GM21576 (cell line): ENCODE measurements at regions not wholly inside any gene's neighbourhood (a gene's known extent, or its start where the extent isn't known, plus 50 kb on each side); places are given as distances from the start of the nearest gene placed in this dataset.
"Not testable (repeated sequence)": the region's sequence is repeated elsewhere in the genome, so short reads cannot be mapped to it uniquely, and the experiment has no call there.

Source experiments
- ATAC-seq: cut with Tn5 transposase; IDR thresholded peaks from one replicate; pipeline ENCODE4 v1.9.1; 2021; ENCODE audit warnings: mild to moderate bottlenecking, moderate library complexity; ENCODE audit not compliant: unreplicated experiment

DNA sequence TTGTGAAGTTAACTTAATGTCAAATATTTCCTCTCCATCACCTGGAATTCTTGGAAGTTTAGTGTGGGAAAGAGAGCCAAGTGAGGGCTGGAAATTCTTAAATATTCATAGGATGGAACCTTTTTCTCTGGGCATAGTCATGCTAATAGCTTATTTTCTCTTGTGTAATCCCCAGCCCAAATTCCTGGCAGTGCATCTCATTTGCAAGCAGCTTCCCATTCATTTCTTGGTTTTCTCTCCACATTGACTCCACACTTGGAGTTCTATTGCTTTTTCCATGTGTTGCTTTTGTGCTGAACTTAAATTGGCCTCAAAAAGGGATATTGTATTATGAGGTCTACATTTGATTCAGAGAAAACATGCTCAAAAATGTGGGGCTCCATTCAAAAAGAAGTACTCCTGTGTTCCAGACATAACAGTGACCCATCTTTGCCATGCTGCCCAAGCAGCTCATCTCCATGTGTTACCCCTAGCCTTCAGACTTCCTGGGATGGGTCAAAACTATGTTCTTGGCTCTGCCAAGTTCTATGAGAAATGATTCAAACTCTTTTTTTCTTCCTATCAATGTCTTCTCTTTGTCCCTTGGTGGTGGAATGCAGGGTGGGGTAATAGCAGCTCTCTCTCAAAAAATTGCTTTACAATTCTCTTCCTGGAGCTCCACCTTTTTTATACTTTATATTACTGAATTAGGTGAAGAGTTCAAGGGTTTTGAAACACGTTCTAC lies 2471.5 kb downstream of the PCDH9 start:
- ATAC-seq, result no peak

DNA sequence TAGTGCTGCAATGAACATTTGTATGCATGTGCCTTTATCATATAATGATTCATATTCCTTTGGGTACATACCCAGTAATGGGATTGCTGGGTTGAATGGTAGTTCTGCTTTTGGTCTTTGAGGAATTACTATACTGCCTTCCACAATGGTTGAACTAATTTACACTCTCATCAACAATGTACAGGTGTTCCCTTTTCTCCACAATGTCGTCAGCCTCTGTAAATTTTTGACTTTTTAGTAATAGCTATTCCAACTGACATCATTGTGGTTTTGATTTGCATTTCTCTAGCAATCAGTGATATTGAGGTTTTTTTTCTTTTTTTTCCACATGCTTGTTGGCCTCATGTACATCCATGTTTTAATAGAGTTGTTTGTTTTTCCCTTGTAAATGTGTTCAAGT lies 2473.5 kb downstream of the PCDH9 start:
- no peak for ATAC-seq

DNA sequence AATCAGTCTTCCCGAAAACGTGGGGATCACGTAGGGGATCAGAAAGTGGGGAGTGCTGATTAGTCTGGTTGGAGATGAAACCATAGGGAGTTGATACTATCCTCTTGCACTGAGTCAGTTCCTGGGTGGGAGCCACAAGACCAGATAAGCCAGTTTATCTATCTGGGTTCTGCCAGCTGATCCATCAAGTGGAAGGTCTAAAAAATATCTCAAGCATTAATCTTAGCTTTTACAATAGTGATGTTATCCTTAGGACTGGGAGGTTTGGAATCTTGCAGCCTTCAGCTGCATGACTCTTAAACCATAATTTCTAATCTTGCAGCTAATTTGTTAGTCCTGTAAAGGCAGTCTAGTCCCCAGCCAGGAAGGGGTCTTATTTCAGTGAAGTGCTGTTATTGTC lies 2474.2 kb downstream of the PCDH9 start:
- no peak for ATAC-seq

DNA sequence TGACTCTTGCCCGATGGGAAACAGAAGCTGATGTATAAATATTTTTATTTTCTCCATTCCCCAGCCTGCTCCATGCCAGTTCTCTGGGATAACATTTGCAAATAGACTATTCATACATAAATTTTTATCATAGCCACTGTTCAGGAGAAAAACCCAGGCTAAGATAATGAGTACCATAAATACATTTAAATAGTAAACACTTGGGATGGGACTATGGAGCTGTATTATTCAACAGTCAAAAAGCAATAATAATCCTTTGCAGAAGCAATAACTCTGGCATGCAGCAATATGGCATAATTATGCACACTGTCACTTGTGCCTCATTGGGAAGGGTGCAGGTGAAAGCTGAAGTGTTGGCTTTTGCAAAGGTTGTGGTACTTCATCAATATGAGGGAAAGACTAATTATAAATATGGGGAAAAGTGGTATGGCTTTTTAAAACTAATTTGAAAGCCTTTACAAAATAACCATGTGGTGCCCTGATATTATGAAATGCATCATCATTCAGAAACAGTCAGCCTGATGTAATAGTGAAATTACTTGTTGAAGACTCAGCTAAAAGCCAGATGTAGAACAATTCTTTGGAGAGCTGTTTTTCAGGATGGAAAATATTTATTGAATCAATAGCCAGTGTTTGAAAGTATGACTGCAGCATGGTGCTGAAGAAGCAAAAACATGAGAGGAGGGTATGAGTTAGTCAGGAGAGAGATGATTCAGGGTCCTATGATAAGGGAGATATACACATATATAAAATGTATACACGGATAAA lies 2476.7 kb downstream of the PCDH9 start:
- no peak for ATAC-seq

DNA sequence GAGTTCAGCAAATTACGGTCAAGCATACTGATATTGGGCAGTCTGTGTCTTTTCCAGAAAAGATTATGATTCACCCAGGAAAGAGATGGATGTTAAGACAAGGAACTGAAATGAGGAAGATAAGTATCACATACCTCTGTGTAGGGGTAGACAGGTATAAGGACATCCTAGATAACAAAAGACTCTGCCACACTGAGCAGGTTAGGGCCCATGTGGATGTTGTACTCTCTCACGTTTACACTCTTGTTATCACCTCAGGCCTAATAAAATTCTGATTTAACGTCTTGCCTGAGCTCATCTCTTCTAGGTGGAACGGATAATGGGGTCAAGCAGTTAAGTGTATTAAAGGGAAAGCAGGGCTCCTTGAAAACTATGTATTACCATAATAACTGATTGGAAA lies 2480.8 kb downstream of the PCDH9 start:
- no peak for ATAC-seq

DNA sequence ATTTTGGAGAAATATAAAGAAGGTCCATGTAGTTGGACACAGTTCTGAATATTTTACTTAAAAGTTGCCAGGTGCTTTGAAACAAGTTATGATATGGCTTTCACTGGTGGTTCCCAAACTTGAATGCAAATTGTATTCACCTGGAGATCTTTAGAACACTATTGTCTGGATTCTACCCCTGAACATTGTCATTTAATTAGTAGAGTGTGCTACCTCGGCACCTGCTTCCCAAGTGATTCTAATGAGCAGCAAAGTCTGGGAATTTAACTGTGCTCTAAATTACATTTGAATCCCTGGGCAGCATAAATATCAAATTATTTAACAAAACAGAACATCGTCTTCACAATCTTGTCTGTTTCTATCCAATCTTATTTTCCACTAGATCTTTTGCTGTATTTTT lies 2483.3 kb downstream of the PCDH9 start:
- ATAC-seq, result no peak

DNA sequence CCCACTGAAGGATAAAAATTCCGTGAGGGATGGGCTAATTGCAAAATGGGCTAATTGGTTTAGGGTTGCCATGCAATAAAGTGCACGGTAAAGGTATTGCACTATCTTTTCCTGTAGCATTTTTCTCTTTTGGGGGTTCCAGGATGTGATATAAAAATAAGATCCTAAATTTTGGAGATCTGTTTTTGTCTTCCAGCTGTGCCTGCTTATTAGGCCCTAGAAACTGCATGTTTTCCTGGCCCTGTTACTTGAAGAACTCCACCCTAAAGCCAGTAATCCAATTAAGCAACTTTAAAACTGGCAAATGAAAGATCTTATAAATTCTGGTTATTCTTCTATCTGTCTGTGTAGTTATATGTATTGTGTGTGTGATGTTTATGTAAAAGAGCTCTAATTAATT lies 2489.6 kb downstream of the PCDH9 start:
- no peak for ATAC-seq

DNA sequence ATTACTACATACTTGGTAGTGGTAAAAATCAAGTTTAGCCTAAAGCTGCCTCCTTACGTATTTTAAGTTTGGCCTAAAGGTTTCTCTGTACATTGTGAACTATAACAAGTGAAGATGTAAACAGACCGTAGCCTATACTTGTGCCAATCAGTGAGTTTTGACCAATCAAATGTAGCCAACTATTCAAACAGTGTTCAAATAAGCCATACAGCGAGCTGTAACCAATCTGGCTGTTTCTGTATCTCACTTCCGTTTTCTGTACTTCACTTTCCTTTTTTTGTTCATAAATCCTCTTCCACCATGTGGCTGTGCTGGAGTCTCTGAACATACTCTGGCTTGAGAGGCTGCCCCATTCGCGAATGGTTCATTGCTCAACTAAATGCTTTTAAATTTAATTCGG lies 2504.6 kb downstream of the PCDH9 start:
- no peak for ATAC-seq

DNA sequence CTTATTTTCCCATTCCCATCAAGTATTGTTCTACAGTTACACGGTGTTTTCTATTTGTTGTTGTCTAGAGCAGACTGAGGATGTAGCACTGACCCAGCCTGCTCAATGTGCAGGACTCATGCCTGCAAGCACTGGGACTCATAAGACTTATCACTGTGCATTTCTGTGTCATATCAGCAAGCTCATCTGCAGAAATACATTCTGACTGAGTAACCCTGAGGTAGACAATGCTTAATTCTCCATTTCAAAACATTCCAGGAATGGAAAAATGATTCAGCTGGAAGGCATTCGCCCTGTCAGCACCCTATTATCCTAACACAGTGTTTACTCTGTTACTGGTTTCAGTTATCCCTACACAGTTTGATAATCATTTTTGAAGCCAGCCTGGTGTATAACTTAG lies 2506.4 kb downstream of the PCDH9 start:
- no peak for ATAC-seq

DNA sequence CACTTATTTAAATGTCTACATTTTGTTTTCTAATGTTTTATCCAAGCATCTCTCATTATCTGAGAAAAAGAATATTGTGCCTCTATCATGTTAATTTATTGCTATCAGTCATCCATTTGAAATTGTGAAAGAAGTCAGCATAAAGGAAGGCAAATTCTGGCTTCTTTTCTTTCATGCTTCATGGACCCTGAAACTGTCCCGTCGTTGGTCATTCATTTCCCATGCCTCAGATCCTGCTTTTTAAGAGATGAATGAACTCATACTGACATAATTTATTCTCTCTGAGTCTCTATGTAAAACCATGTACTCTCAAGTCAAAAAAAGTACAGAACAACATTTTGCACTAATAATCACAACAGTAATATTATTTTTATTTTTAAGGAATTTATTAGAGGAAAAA lies 2512.0 kb downstream of the PCDH9 start:
- ATAC-seq, result no peak

DNA sequence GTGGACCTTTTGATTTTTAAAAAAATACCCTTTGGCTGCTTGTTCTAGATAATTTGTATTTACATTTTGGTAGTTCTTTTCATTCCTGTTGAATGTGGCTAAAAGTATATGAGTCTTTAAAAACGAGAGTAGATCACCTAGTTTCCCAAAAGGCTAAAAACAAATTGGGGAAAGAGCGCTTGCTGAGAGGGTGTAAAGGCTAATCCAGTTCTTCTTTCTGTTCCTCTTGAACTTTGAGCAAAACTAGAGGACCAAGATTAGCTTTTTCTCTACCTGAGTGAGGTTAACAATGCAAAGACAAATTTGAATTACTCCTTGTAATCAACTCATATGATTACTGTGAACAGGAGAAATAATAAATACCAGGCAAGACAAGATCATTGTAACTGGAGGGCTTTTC lies 2513.2 kb downstream of the PCDH9 start:
- ATAC-seq, result no peak

DNA sequence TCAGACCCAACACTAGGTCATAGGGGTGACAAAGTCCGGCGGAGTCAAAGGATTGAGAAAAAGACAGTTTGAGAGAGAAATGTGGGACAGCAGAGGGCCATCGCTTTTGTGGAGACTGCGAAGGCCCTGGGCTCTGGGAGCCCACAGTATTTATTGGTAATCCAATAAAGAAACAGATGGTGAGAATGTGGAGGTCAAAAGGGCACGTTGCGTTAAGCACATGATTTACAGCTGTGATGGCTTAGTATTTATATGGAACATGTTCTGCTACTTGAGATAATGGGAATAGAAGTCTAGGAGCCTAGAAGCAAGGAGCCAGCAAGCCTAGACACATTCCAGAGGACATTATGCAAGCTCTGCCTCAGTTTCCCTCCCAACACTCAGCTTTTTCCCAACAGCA lies 2521.1 kb downstream of the PCDH9 start:
- ATAC-seq, result no peak

DNA sequence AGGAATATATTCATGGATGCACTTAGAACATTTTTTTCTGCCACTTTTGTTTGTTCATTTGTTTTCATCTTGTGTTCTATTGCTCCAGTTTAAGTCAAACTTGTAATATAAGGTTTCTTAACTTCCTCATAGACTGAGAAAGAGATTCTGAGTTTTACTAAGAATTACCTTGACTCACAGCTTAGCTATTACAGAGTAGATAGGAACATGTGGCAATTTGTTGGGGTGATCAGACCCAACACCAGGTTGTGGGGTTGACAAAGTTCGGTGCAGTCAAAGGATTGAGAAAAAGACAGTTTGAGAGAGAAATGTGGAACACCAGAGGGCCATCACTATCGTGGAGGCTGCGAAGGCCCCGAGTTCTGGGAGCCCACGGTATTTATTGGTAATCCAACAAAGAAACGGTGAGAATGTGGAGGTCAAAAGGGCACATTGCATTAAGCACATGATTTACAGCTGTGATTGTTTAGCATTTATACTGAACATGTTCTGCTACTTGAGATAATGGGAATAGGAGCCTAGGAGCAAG lies 2526.0 kb downstream of the PCDH9 start:
- no peak for ATAC-seq

DNA sequence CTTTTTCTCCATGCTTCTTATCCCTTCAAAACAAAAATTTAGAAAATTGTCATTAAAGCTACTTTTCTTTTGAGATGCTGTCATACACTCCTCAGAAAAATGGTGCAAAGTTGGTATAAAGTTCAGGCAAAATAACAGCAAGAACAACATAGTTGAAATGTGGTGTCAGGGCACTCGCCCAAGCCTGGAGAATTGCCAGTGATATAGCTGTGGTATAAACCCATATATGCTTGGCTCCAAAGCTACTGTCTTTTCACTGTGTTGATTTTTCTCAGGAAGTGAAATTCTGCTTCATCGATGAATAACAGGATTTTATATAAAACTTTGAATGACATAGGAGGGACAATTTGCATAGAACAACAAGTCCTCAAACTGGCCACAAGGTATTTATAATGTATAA lies 2532.9 kb downstream of the PCDH9 start:
- ATAC-seq, result no peak

DNA sequence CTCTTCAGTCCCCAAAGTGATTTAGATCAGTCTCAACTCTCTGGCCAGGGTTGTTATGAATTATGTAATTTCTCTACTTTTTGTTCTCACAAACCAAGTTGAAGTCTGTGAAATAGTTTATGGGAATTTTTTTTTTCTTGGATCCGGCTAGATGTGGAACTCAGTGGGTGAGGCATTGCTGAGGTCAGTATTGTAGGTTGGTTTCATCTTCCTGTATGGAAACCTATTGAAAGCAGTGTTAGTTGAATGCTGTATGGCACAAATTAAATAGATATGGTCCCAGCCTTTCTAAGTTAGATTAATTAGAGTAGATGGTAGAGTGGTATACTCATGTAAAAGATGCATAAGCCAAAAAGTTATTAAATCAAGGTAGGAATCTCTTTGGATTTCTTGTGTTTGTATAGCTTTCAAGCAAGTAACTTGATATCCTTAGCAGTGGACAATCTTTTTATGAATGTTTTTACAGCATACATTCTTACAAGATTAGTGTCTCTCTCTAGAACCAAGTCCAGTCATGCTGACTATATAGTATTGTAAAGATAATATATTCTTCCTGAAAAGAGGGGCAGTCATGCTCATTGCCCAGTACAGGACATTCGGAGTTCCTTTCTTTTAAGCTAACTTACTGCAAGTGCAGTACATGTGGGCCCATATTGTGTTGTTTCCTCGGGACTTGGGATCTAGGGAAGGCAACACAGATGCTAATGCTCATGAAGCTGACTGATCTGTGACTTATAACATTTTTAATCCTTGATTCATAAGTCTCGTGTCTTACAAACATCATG lies 2541.1 kb downstream of the PCDH9 start:
- ATAC-seq, result no peak

DNA sequence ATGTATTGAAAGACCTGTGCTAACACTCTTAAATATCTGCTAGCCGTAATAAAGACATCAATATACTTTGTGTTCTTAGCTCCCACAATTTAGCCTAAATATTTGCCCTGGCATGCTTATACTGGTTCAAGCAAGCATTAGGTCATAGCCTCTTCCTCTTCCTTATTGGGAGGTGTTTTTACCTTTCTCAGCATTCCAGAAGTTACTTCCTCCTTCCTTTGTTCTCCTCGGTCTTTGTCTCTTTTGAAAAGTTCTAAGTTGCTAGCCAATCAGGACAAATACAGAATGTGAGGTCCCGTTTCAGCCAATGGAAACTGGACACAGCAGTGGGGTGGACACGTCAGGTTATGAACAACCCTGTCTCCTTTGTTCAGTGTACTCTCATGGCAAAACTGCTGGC lies 2543.6 kb downstream of the PCDH9 start:
- ATAC-seq, result not testable (repeated sequence)

DNA sequence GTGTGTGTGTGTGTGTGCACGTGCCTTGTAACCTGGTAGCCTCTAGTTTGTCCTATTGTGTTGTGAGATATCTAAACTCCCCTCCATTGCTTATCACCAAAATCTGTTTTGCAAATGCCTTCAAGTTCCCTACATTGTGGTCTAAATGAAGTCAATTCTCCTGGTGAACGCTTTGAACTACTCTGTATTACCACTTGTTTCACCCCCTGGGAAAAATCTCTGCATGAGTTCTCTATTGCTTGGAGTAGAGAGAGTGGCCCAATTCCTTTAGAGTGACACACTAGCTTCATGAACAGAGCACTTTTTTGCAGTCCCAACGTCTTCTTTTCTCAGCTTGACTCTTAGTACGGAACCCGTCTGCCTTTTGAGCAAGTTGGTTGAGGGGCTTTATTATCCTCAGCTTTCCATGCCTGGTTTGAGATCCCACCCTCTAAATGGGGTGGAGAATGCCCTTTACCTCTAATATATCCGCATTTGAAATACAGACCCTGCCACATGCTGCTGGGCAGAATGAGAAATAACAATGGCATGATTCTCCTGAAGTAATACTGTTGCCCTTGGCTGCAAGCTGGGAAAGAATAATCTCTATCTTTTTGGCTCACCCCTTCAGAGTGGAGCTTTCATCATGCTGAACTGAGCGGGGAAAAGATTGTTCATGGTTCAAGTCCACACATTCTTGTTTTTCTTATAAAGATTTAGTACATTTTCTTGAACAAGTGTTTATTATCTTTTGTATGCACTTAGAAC lies 2545.3 kb downstream of the PCDH9 start:
- ATAC-seq, result no peak

DNA sequence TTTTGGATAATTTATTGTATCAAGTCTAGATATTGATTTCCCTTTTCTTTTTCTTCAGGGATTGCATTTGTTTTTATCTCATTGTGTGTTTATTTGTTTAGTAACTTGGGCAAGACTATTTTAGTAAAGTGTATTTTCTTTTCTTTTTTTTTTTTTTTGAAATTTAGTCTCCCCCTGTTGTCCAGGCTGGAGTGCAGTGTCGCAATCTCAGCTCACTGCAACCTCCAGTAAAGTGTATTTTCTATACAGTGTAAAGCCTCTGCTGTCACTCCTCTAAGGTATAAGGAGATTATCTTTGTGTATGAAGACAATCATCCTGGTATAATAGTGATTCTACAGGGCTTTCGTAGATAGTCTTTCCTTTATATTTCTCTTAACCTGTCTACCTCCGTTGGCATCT lies 2546.0 kb downstream of the PCDH9 start:
- no peak for ATAC-seq

DNA sequence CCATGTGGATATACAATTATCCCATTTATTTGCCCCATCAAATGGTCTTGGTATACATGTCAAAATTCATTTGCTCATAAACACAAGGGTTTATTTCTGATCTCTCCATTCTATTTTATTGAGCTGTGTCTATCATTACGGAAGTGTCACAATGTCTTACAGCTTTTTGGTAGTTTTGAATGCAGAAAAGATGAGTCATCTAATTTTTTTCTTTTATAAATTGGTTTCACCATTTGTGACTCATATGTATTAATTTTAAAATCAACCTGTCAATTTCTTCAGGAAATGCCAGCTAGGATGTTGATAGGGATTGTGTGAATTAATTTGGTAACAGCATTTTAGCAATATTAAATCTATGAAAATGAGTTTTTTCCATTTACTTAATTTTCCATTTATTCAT lies 2549.4 kb downstream of the PCDH9 start:
- no peak for ATAC-seq

DNA sequence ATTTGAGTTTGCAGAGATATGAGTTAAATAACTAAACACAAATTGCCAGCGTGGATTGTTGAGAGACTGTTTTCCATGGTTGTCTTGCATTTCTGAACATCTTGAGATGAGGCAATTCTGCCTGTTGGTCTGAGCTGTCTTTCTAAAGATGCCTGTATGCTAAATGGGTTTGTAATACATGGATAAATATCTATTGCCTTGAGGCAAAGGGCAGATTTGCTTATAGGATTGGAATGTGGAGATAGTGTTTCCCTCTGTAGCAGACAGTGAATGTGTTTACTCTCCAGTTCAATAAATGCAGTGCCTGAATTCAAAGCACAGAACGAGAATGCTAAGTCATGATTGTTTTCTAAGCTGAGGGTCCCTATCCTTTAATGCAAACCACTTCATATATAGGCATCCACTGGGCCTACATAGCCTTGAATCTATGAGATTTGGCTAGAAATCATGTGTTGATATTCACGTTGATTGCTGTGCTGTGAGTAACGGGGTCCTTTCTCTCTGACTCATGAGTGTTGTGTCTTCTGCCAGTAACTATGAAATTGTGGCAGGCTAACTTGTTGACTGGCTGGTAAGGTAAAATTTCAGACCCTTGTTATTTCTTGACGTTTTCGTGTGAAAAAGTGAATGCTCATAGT lies 2554.8 kb downstream of the PCDH9 start:
- ATAC-seq, result no peak
